GM12892 (cell line): ENCODE measurements at regions not wholly inside any gene's neighbourhood (a gene's known extent, or its start where the extent isn't known, plus 50 kb on each side); places are given as distances from the start of the nearest gene placed in this dataset.

Source experiments
- POLR2AphosphoS5 ChIP-seq: IDR thresholded peaks from 2 replicates; pipeline ENCODE4 v1.6.1; 2011; ENCODE audit warnings: low read depth, low read length, control low read depth
- TAF1 ChIP-seq: IDR thresholded peaks from 2 replicates; pipeline ENCODE4 v1.6.1; 2011; ENCODE audit warnings: low read depth, mild to moderate bottlenecking, control low read depth, low read length, borderline replicate concordance

GRCh38 chr6:8829796-8830195, 394.5 kb upstream of the SLC35B3 start:
- no peak for TF ChIP-seq POLR2AphosphoS5
- TF ChIP-seq TAF1, result no peak
